Ovary (tissue), 7 donors: ENCODE measurements at regions not wholly inside any gene's neighbourhood (a gene's known extent, or its start where the extent isn't known, plus 50 kb on each side); places are given as distances from the start of the nearest gene placed in this dataset.
A peak's percentile ranks its signal among the peaks of the same experiment; 100 is the strongest.
"Not testable (repeated sequence)": the region's sequence is repeated elsewhere in the genome, so short reads cannot be mapped to it uniquely, and the experiment has no call there.

Source experiments
- DNase-seq, 5 donors: peaks; one replicate each; pipeline ENCODE4 v3.0.0-alpha.2; 2019 to 2020
- H3K27ac ChIP-seq, 2 donors: fragments of 200-600 bp; one replicate each; pipeline versions ENCODE4 v1.5.1 to v1.8.0; 2019 to 2022
- H3K27me3 ChIP-seq: fragments of 200-600 bp; one replicate; pipeline ENCODE4 v1.8.0; 2022
- H3K36me3 ChIP-seq: fragments of 200-600 bp; sonication (generic); one replicate; pipeline ENCODE4 v1.5.1; 2019
- H3K4me1 ChIP-seq: one replicate; pipeline ENCODE4 v1.8.1; 2013; ENCODE audit warnings: mild to moderate bottlenecking, moderate library complexity; ENCODE audit not compliant: insufficient read depth
- H3K4me3 ChIP-seq: fragments of 200-600 bp; sonication (generic); one replicate; pipeline ENCODE4 v1.5.1; 2017
- H3K9me3 ChIP-seq, 2 donors: fragments of 200-600 bp in 1 of 2; sonication (generic) in 1 of 2; one replicate each; pipeline versions ENCODE4 v1.5.1 to v1.8.1; 2013 to 2019; ENCODE audit warnings: mild to moderate bottlenecking in 1 of 2, moderate library complexity in 1 of 2
- EP300 ChIP-seq: sonication (generic); formaldehyde crosslinking; IDR thresholded peaks from one replicate; pipeline ENCODE4 v1.6.1; 2017; ENCODE audit warnings: antibody characterized with exemption
- POLR2A ChIP-seq: fragments of 450-650 bp; IDR thresholded peaks from one replicate; pipeline ENCODE4 v1.6.1; 2017; ENCODE audit warnings: antibody characterized with exemption, mild to moderate bottlenecking, moderate library complexity
- WGBS, 3 donors: extraction: QIAGEN DNeasy Blood & Tissue Kit in 1 of 3; methylation state at CpG; one replicate each; pipeline versions ENCODE4 v1.1.5 to v1.1.7; 2013 to 2017; 5-methylcytosine and 5-hydroxymethylcytosine counted together
- intact Hi-C, 4 donors: fragments of 100-400 bp; cut with DNase I; formaldehyde crosslinking; loops; one replicate each; pipeline versions ENCODE4 v1.11.0 to v1.15.1; 2022 to 2023
- TF ChIP-seq, protein P1 (sequence below), 3 donors: fragments of 450-650 bp in 2 of 3; fragments of 200-600 bp in 1 of 3; IDR thresholded peaks; one replicate each; pipeline versions ENCODE4 v1.5.1 to v1.8.0; 2016 to 2022; ENCODE audit warnings: antibody characterized with exemption in 3 of 3, mild to moderate bottlenecking in 1 of 3
- donor health status: DM: no; HTN: no; CAD: no; lungs with moderate emphysema.
- donor health status: DM: no; HTN: no; CAD: no.
- donor health status: Bipolar disorder and iron deficiency.
- donor health status: DM: no; HTN: no; CAD: no.
- donor health status: DM: yes; HTN: yes; CAD: no.

DNA sequence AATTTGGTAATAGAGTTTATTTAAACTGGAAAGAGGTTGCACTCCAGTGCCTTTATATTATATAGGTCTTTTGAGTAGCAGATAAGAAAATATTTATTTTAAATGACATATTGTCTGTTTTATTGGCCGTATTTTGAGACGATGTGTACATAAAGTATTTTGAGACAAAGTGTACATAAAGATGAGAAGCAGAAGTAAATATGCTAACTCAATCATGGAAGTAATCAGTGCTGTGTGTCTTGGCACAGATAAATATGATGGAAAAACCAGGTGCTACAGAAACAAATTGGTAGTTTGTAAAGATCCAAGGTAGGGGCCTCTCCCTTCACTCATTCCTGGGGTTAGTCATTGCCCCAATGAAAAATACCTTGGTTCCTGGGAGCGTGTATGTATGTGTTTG lies 382.9 kb downstream of the DSEL start:
- TF ChIP-seq EP300 = no peak
- TF ChIP-seq, protein P1, sequence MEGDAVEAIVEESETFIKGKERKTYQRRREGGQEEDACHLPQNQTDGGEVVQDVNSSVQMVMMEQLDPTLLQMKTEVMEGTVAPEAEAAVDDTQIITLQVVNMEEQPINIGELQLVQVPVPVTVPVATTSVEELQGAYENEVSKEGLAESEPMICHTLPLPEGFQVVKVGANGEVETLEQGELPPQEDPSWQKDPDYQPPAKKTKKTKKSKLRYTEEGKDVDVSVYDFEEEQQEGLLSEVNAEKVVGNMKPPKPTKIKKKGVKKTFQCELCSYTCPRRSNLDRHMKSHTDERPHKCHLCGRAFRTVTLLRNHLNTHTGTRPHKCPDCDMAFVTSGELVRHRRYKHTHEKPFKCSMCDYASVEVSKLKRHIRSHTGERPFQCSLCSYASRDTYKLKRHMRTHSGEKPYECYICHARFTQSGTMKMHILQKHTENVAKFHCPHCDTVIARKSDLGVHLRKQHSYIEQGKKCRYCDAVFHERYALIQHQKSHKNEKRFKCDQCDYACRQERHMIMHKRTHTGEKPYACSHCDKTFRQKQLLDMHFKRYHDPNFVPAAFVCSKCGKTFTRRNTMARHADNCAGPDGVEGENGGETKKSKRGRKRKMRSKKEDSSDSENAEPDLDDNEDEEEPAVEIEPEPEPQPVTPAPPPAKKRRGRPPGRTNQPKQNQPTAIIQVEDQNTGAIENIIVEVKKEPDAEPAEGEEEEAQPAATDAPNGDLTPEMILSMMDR (IDR thresholded peaks at IDR 0.05) = no peak
- no peak for TF ChIP-seq POLR2A
- H3K27me3 ChIP-seq = no peaks in the 10 kb centered on the region
- H3K36me3 ChIP-seq = no peaks in the 10 kb centered on the region
- no peak overlapping the region for H3K27ac ChIP-seq
- no peaks in the 10 kb centered on the region for H3K9me3 ChIP-seq
- 60 to 78% (median 61%) methylated on average over 3 of the region's 3 CpGs for WGBS, 3 donors
- H3K4me1 ChIP-seq = no peaks in the 10 kb centered on the region
- no peak overlapping the region for H3K4me3 ChIP-seq
- DNase-seq = no peak
- intact Hi-C loops = no loop called here

DNA sequence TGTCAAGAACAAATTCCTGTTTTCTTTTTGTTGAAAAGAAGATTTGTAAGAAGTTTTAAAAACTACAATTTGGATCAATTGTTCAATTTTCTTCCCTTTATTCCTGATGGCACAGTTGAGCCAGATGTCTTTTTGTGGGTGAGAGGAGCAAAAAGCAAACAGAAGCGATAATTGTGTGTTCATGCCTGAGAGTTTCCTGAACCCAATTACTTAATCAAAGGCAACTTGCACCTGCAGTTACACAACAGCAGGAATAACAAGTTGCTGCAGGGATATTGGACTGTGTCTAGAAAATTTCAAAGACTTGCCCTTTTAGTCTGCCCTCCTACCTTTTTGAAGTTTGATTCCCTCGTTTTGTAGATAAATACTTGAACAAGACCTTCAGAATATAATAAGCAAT lies 383.6 kb downstream of the DSEL start:
- WGBS, 3 donors = 15 to 33% (median 23%) methylated on average over 2 of the region's 2 CpGs
- intact Hi-C loops = no loop called here
- Histone ChIP-seq H3K27me3 (no peaks in the 10 kb centered on the region), H3K4me1 (no peaks in the 10 kb centered on the region), H3K4me3 (no peak overlapping the region), H3K36me3 (no peaks in the 10 kb centered on the region), H3K27ac (no peak overlapping the region), H3K9me3 (no peaks in the 10 kb centered on the region)
- TF ChIP-seq POLR2A = no peak
- TF ChIP-seq, protein P1 (IDR thresholded peaks at IDR 0.05) = no peak
- no peak for TF ChIP-seq EP300
- DNase-seq = no peak

DNA sequence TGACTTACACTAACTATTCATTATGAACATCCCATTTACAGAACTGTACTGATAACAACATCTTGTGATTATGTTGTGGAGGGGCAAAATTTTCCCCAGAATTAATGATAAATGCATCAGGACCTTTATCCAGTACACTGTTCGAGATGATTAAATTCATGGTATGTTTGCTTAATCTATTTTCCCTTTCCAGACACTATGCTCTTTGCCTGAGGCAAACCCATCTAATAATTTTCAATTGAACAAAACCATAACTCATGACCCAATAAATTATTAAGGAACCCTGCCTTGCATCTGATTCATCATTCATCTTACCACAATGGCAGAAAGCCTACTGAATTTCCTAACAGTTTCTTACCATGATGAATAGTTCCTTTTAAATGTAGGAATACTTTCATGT lies 385.0 kb downstream of the DSEL start:
- Histone ChIP-seq H3K36me3 (no peaks in the 10 kb centered on the region), H3K27ac (no peak overlapping the region), H3K4me3 (no peak overlapping the region), H3K9me3 (no peaks in the 10 kb centered on the region), H3K27me3 (no peaks in the 10 kb centered on the region), H3K4me1 (no peaks in the 10 kb centered on the region)
- TF ChIP-seq, protein P1 (IDR thresholded peaks at IDR 0.05) = no peak
- TF ChIP-seq EP300 (no peak), POLR2A (no peak)
- intact Hi-C loops = no loop called here
- DNase-seq = no peak
- WGBS, 3 donors = 78 to 90% (median 85%) methylated on average over 1 of the region's 1 CpG

DNA sequence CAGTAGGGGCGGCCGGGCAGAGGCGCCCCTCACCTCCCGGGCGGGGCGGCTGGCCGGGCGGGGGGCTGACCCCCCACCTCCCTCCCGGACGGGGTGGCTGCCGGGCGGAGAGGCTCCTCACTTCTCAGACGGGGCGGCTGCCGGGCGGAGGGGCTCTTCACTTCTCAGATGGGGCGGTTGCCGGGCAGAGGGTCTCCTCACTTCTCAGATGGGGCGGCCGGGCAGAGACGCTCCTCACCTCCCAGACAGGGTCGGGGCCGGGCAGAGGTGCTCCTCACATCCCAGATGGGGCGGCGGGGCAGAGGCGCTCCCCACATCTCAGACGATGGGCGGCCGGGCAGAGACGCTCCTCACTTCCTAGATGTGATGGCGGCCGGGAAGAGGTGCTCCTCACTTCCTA lies 389.8 kb downstream of the DSEL start:
- H3K27ac ChIP-seq, intact Hi-C loops, H3K9me3 ChIP-seq, H3K36me3 ChIP-seq, H3K27me3 ChIP-seq, H3K4me1 ChIP-seq, H3K4me3 ChIP-seq: not testable (repeated sequence)
- WGBS, 3 donors = 94 to 100% (median 97%) methylated on average over 14 to 23 of the region's 32 CpGs
- DNase-seq = peak in 1 of 5 donors; percentile 23

DNA sequence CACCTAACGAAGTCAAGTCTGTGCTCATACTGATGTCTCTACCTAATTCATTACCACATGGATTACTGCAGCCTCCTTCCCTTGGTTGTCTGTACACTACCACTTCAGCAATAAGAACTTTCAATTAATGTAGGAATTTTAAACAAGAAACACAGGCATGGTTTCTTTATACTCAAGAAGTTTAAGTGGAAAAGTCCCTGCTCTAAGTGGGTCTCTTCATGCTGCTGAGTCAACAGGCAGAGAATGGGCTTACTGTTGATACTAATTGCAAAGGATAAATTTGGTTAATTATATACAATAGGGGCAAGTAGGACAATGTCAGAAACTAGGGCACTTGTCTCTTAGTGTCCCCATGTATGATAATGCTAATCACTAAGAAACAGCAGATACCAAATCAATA lies 392.6 kb downstream of the DSEL start:
- Histone ChIP-seq H3K27me3 (no peaks in the 10 kb centered on the region), H3K36me3 (no peaks in the 10 kb centered on the region), H3K4me3 (no peak overlapping the region), H3K27ac (no peak overlapping the region), H3K9me3 (no peaks in the 10 kb centered on the region), H3K4me1 (no peaks in the 10 kb centered on the region)
- 78 to 86% (median 85%) methylated on average over 1 of the region's 1 CpG for WGBS, 3 donors
- intact Hi-C loops = no loop called here
- TF ChIP-seq POLR2A (no peak), EP300 (no peak)
- TF ChIP-seq, protein P1 (IDR thresholded peaks at IDR 0.05) = no peak
- DNase-seq = no peak
